AG10803 (cell line): ENCODE measurements at regions not wholly inside any gene's neighbourhood (a gene's known extent, or its start where the extent isn't known, plus 50 kb on each side); places are given as distances from the start of the nearest gene placed in this dataset.

Experiments used
- DNase-seq: peaks from one replicate; pipeline ENCODE4 v3.0.0; 2010; ENCODE audit warnings: low read depth
- H3K4me3 ChIP-seq: 2 replicates; pipeline ENCODE4 v1.5.1; 2011; ENCODE audit warnings: mild to moderate bottlenecking, low read length, control low read depth
- CTCF ChIP-seq: conservative IDR thresholded peaks from 2 replicates; pipeline ENCODE4 v1.5.1; 2011; ENCODE audit warnings: mild to moderate bottlenecking, low read length, control low read depth, inconsistent platforms

DNA sequence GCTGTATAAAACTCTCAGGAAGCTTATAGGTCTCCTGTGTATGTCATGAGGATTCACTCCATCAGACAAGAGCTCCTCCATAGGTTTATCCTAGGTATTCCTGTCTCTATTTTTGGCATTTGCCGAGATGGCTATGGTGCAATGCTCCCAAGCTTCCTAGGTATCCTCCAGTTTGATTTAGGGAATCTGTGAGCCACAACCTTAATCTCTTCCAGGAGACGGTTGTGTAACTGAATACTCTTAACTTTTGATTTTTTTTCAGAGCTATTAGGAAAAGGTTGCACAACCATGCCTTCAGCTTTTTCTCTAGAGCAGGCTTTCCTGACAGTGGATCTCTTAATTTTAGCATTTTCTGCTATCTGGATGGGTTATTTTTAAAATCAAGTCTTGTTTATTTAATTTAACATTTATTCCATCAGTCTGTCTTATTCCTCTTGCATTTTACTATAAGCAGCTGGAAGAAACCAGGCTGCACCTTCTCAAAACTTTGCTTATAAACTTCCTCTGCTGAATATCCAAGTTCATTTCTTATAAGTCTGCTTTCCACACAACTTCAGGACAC lies 69.4 kb upstream of the BACE2 start:
- DNase-seq: no peak
- no peak overlapping the region for H3K4me3 ChIP-seq

GRCh38 chr21:41100826-41101550 lies 67.0 kb upstream of the BACE2 start:
- no peak overlapping the region for H3K4me3 ChIP-seq
- no peak for TF ChIP-seq CTCF
- no peak for DNase-seq

More for the DNA sequence above, 69.4 kb upstream of the BACE2 start:
- TF ChIP-seq CTCF: no peak

- H3K4me3 ChIP-seq: no peak overlapping the region
- TF ChIP-seq CTCF: no peak
- DNase-seq: no peak
These were observed 65.7 kb upstream of the BACE2 start for GRCh38 chr21:41102281-41102680.

DNA sequence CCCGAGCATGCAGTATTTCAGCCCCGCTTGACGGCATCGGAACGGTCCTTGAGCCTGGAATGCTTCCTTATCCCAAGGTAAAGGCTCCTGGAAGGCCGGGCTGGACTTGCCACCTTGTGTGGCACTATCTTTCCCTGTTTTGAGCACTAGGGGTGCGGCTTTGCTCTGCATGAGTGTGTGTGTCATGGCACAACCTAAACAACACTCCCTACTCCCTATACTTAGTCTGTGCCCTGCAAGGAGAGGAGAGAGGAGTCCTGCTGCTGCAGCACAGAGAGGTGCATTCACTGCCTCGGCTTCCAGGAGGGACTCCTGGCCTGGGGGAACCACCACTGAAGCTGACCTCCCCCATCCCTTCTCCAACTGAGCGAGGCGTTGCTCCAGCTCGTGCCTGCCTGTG lies 60.4 kb upstream of the BACE2 start:
- no peak for DNase-seq
- no peak for TF ChIP-seq CTCF
- H3K4me3 ChIP-seq: no peak overlapping the region

GRCh38 chr21:41108668-41109585 lies 59.0 kb upstream of the BACE2 start:
- H3K4me3 ChIP-seq: no peak overlapping the region
- no peak for DNase-seq
- TF ChIP-seq CTCF: no peak

DNA sequence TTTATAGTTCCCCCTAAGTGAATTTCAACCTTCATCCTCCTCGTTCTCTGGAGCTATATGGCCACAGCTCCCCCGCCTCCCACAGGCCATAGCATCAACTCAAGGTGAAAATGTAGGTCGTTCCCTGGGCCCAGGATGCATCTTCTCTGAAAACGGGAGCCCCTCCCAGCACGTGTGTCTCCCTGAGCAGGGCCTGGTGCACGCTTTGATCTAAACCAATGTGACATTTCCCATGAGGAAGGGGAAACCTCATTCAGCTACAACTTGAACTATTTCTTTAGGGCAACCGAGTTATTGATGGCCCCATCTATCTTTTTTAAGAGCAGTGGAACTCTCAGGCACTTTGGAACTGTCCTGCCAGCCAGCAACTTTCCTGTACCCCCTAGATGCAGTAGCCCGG lies 57.8 kb upstream of the BACE2 start:
- no peak overlapping the region for H3K4me3 ChIP-seq
- no peak for TF ChIP-seq CTCF
- DNase-seq: no peak
